ENCODE measurements at regions not wholly inside any gene's neighbourhood (a gene's known extent, or its start where the extent isn't known, plus 50 kb on each side); places are given as distances from the start of the nearest gene placed in this dataset.

DNA sequence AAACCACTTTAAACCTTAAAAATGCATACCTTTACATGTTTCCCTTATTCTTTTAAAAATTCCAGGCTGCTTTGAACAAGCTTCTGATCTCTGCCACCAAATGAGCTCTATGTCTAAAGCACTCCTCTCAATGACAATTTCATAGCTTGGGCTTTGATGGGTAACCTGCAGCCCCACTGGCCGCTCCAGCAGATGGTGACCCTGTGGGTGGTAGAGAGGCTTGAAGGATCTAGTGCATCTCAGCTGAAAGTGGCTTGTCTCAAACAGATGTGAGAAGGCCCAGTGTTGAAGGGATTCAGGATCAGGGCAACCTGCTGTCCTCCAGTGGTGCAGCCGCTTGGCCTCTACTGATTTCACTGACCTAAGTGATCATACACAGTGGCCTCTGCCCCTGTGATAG is 84.7 kb upstream of the IRF2BP2 start:
- DNase-seq (ENCODE audit: insufficient read length, low spot score) (no peak), FAIRE-seq (no peak)

DNA sequence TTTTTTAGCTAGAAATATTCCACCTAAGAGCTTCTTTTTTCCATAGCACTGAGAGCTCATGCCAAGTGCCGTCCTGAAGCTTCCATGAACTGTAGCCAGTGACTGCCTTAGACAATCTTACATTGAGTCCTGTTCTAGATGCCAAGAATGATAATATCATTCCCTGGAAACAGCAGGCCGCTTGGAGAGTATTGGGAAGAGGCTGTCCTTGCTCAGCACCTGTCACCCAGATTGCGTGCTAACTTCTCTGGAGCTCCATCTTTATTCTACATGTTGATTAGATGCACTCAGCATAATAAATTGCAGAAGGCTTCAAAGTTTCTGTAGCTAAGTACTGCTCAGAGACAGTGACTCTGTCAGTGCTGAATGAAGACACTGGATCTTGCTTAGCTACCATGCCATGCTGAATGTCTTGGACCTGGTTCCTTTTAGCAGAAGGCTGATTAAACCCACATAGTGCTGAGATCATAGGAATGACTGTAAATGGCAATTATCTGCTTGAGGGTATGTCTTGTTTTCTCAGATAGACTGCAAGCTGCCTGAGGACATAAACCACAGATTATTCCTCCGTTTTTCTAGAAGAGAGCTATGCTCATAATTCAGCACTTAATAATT is 83.1 kb upstream of the IRF2BP2 start:
- no peak for DNase-seq (ENCODE audit: insufficient read length, low spot score)
- no peak for FAIRE-seq

DNA sequence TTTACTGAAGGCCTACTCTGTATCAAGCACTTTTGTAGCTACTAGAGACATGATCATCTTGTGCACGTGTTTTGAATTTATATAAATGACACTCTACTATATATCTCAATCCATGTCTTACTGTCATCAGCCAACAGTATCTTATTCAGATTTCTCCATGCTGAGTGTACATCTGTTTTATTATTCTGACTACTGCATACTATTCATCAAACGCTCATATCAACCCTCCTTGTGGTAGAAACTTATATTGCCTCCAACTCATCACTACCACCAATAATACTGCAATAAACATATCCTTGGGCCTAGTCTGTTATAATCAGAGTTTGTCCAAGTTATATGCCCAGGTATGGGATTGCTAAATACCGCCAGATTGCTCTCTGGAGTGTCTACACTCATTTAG is 81.6 kb upstream of the IRF2BP2 start:
- FAIRE-seq, result no peak
- no peak for DNase-seq (ENCODE audit: insufficient read length, low spot score)

DNA sequence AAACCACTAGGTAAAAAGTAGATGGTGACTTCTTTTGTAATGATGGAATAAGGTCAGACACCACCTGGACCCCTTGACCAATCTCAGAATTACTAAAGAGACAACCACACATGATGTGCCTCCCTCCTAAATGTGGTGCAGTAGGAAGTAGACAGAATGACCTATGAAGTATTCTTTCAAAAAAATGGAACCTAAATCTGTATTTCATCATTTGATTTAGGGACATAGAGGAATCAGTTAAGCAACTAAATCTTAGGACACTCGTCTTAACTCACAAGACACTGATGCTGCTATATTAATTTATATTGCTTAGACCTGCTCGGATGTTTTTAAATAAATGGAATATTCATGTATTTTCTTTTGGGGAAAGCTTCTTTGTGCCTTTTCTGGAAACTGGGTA is 80.9 kb upstream of the IRF2BP2 start:
- no peak for FAIRE-seq
- DNase-seq (ENCODE audit: insufficient read length, low spot score), result no peak

DNA sequence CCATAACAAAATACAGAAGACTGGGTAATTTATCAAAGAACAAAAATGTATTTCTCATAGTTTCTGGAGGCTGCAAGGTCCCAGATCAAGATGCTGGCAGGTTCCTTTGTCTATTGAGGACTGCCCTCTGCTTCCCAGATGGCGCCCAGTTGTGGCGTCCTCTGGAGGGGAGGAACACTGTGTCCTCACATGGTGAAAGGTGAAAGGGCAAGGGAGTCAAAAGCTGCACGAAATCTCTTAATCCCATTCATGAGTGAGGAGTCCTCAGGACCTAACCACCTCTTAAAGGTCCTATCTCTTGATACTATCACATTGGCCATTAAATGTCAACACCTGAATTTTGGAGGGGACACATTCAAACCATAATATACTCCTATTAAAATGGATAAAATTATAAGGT is 79.3 kb upstream of the IRF2BP2 start:
- FAIRE-seq (no peak), DNase-seq (ENCODE audit: insufficient read length, low spot score) (no peak)

DNA sequence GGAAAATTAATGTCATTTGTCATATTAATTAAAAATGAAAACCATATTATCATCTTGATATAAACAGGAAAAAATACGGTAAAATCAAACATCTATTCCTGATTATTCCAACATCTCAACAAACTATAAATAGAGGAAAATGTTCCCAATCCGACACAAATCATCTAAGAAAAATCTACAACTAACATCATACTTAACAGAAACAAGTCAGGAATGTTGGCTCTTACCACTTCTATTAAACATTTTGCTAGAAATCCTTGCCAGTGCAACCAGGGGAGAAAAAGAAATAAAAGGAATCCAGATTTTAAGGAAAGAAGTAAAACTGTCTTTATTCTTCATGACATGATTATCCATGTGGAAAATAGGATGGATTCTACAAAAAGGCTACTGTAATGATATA is 77.0 kb upstream of the IRF2BP2 start:
- FAIRE-seq, result no peak
- no peak for DNase-seq (ENCODE audit: insufficient read length, low spot score)

DNA sequence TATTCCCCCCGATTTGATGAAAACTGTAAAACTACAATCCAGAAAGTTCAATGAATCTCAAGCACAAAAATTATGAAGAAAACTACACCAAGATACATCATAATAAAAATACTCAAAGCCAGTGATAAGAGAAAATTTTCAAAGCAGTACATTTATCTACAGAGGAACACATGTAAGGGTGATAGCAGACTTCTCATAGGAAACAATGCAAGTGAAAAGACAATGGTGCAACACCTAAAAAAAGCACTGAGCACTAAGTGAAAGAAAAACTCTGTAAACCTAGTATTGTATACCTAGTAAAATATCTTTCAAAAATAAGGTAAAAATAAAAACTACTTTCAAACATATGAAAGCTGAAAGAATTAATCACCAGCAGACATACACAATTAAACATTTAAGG is 76.1 kb upstream of the IRF2BP2 start:
- no peak for FAIRE-seq
- no peak for DNase-seq (ENCODE audit: insufficient read length, low spot score)

DNA sequence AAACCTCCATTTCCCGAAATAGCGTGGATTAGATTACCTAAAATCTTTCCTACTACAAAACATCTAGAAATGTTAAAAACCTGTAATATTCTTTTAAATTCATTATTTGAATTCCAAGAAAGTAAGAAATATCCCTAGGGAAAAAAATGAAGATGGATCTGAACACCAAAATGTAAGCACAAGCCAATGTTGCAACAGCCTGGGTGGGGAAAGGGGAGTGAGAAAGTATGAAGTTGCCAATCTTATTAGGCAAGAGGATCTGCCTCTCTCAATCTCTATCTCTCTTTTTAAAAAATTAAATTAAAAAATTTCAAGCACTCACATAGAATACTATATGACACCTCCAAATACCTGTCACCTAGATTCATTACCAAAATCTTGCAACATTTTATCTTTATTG is 74.9 kb upstream of the IRF2BP2 start:
- DNase-seq (ENCODE audit: insufficient read length, low spot score) (no peak), FAIRE-seq (no peak)

DNA sequence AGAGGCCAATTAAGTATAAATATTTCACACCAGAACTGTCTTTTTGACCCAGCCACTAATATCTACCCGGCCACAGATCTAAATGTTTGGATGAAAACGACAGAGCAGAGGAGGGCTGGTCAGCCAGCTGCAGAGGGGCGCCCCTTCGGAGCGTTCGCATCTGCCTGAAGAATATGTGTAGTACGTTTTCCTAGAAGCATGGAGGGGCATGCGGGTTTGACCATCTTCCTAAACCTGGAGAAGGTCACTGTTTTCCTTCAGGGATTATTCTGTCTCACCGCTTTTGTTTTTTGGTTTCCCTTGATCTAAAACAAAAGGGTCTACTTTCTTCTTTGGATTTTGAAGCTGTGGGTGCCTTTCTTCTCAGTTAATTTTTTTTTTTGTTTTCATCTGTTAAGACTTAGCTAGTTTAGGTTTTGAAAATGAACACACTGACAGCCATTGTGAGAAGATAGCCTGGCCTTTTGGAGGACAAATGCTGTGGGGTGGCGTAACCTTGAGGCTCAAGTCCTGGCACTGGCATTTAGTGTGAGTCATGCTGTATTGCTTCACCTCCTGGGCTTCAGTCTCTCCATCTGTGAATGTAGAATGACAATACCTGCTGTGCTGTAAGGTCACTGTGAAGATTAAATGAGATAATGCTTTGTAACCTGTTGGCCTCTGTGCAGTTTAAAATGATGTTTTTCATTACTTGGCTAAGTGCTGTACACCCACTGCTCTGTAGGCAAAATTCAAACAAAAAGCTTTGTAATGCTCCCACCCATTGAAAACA is 74.1 kb upstream of the IRF2BP2 start:
- no peak for DNase-seq (ENCODE audit: insufficient read length, low spot score)
- no peak for FAIRE-seq

DNA sequence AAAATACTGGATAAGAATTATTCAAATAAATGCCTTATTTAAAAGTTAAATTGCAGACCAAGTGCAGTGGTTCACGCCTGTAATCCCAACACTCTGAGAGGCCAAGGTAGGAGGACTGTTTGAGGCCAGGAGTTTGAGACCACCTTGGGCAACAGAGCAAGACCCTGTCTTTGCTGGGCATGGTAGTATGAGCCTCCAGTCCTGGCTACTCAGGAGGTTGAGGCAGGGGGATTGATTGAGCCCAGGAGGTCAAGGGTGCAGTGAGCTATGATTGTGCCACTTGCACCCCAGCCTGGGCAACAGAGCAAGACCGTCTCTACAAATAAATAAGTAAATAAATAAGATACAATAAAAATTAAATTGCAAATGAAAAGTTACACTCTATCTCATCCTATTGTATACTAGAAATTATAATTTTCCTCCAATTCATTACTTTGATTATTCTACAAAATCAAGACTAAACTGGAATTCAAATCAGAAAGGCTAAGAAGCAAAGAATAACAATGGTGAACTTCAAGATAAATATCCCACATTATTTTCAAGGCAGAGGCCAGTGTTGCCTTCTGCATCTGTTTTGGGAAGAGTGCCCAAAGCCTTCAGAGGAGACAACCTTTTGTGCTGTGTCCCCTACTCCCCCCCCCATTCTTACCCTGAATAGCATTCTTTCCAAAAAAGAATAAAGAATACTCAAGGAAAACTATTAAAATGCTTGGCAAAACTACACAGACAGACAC is 73.3 kb upstream of the IRF2BP2 start:
- no peak for DNase-seq (ENCODE audit: insufficient read length, low spot score)
- no peak for FAIRE-seq

DNA sequence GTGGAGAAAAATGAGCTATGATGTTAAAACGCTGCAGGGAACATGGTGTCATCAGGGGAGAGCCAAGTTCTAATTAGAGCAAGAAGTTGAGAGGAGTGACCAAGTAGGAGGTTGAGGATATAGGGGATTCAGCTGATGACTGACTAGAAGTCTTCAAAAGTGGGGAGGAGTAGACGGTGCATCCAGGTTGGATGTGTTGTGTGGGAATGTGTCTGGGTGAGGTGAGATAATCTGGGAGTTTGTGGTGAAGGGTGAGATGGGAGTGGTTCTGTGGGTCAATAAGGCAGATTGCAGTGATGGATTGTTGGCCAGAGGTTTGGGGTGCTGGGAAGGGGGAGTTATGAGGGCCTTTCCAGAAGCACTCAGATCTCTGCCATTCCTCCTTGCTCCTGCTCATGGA is 72.0 kb upstream of the IRF2BP2 start:
- DNase-seq (ENCODE audit: insufficient read length, low spot score), result no peak
- FAIRE-seq, result no peak

DNA sequence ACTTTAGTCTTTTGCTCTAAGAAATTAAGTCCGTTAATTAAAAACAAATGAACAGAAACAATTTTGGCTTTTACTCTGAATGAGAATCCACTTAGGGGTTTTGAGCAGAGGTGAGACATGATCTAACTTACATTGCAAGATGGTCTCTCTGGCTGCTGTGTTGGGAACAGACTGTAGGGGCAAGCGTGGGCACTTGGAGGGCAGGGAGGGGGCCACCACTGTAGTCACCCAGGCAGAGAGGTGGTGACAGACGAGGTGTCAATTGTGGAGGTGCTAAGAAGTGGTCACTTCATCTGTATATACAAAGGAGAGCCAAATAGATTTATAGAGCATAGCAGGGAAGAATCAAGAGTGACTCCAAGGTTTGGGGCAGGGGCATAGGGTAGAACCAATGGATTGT is 71.1 kb upstream of the IRF2BP2 start:
- FAIRE-seq (no peak), DNase-seq (ENCODE audit: insufficient read length, low spot score) (no peak)

DNA sequence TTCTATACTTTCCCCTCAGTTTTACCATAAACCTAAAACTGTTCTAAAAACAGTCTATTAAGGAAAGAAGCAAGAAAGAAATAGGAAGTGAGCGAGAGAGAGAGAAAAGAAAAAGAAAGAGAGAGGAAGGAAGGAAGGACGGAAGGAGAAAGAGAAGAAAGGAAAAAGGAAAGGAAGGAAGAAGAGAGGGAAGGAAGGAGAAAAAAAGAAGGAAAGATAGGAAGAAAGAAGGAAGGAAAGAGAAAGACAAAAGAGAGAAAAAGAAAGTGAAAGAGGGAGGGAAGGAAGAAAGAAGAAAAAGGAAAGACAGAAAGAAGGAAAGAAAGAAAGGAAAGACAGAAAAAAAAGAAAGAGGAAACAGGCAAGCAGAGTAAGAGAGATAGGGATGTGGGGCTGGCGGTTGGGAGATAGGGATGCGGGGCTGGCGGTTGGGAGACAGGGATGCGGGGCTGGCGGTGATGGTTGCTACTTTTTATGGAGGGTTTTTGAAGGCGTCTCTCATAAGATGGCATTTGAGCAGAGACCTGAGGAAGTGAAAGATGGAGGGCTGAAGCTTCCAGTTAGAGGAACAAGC is 70.4 kb upstream of the IRF2BP2 start:
- FAIRE-seq (no peak), DNase-seq (ENCODE audit: insufficient read length, low spot score) (no peak)

DNA sequence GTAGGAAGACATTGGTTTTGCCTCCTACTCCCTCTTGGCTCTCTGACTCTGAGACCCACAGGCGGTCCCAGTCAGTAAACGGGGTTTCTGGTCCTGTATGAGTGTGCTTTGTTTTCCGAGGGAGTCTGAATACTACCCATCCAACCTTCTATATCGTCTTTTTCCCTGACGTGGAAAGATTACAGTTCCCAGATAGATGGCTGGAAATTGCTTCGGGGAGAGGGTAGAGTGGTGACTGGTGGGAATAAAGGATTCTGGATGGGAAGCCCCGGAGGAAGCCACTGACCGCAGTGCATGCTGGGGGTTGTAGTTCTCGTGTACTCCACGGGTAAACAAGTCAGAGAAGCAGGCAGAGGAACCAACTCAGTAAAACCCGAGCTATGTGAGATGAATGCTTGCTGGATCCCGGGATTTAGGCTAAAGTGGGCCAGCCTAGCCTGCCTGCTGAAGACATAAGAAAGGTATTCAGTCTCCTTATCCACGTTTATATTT is 66.2 kb upstream of the IRF2BP2 start:
- FAIRE-seq, result peak; percentile 83

DNA sequence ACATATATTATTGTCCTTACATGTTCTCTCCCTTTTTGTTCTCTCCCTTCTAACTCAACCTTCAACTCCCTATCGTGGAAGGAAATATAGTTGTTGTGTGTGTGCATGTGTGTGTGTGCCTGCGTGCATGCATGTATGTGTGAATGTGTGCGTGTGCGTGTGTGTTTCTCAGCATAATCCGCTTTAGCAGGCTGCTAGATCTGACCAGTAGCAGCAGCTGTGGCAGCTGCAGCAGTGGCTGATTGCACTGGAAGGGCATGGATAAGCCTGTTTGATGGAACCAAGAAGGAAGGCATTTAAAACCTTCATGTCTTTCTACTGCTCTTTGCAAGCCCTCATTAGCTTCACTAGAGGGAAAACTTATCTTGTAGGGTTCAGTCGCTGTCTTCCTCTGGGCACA is 65.6 kb upstream of the IRF2BP2 start:
- FAIRE-seq (peak; percentile 60), DNase-seq (ENCODE audit: insufficient read length, low spot score) (no peak)

More for the DNA sequence above, 66.2 kb upstream of the IRF2BP2 start:
- DNase-seq (ENCODE audit: insufficient read length, low spot score), result peak; percentile 49

DNA sequence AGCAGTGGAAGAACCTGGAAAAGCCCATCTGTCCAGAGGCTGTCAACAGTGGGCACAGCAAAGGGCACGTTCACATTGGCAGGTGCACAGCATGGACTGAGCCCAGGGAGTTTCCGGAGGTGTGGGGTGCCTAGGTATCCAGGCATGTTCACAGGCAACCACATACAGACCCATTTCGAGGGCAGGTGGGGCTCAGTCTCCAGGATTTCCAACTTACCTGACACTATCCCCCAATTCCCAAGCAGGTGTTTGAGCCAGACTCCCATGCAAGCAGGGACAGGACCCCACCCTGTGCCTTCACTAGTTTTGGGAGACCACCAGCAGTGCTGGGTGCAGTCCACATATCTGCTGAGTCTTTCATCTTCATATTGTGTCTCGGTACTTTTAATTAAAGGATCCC is 65.0 kb upstream of the IRF2BP2 start:
- DNase-seq (ENCODE audit: insufficient read length, low spot score) (no peak), FAIRE-seq (no peak)

DNA sequence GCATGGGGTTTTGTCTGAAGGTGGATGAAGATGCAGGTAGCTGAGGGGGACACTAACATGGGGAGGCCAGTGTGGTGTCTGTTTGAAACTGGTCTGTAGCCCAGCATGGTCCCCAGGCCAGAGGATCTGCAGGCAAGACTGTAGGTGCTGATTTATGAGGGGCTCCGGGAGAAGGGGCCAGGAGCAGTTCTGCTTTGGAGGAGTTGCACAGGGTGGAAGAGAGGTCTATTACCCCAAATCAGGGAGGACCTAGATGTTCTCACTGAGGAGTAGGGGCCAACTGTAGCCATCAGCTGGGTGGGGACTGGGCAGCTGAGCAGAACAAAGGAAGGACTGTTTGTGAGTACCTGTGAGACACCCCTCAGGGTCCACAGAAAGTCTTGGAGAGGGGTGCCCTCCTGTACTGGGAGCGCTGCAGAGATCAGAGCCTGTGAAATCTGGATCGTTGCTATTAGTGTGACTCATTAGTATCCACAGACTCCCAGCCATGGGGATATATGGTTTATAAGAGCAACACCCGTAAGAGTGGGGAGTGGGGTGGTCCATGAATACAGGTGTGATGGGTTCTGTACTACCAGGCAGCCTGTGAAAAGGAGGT is 64.3 kb upstream of the IRF2BP2 start:
- no peak for FAIRE-seq
- no peak for DNase-seq (ENCODE audit: insufficient read length, low spot score)

DNA sequence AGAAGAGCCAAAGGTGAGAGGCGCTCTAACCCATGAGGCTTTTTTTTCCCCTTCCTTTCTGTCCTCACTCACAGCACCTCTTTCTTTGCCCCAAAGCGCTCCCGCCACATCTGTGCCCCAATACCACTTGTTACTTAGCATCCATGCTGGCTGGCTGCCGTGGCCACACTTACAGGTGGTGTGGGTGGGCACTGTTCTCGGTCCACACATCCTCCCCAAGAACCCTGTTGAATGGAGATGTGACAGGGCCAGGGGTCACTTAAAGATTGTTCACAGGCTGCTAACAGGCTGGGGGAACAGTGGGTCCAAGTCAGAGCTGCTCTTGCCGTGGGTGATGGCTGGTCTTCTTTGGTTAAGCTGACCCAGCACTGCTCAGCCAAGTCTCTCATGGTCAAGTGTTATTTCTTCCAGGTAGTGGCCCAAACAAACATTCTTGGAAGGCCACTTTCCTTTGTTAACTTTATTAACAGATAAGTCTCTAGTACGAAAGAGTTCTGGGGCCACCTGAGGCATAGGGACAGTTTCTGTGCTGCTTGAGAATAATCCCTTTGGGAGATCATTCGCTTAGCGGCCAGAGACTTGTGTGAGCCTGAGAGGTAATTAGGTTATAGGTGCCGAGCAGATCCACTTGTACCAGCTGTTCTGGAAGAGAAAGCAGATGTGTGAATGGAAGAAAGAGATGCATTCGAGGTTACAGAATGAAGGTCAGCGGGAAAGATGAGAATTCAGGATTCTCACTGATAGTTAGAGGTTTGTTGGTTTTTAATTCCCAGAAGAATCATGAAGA is 62.6 kb upstream of the IRF2BP2 start:
- no peak for FAIRE-seq

DNA sequence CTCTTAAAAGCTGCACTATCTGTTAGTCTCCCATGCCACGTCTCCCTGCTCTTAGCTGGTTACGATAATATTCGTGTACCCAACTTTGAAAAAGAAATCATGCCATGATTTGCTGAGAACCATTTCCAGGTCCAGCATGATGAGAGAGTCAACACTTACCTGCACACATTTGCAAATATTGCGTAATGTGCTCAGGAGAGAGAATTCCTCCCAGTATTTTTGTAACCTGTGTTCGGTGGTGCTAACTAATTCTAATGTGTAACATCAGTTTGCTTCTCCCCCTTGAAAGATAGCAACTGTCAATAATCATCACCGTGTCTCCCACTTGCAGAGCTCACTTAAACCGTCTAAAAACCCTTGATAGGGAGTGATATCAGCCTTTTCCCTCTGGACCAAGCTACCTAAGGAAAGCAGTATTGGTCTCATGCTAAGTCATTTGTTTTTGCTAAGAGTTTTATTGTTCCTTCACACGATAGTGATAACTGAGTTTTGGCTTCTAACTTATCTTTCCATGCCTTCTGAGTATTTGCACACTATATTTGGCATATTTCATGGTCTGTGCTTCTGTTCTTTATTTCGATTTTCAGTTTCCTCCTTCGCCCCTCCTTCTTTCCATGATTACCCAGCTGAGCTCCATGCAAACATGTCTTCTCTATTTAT is 61.1 kb upstream of the IRF2BP2 start:
- DNase-seq (ENCODE audit: insufficient read length, low spot score), result no peak
- peak; percentile 77 for FAIRE-seq

More for the DNA sequence above, 62.6 kb upstream of the IRF2BP2 start:
- DNase-seq (ENCODE audit: insufficient read length, low spot score), result no peak

DNA sequence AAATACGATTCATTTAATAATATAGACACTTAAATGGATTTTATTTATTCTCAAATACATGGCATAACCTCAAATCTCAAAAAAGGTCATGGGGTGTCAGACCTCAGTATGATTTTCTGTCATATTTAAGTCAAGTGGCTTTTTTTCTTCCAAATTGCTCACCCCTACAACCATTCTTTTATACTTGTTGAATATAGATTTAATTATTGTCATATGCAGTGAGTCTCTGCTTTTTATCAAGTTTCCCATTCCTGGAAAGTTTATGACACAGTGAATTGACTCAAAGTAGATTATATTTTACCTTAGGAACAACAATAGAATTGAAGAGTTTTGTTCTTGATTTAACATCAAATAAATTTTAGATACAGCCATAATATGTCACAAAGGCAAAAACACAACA is 59.5 kb upstream of the IRF2BP2 start:
- DNase-seq (ENCODE audit: insufficient read length, low spot score), result no peak
- FAIRE-seq, result no peak
